GM18520 (cell line): ENCODE measurements at regions not wholly inside any gene's neighbourhood (a gene's known extent, or its start where the extent isn't known, plus 50 kb on each side); places are given as distances from the start of the nearest gene placed in this dataset.

Experiments
- ATAC-seq: cut with Tn5 transposase; IDR thresholded peaks from one replicate; pipeline ENCODE4 v1.9.1; 2021; ENCODE audit not compliant: unreplicated experiment

DNA sequence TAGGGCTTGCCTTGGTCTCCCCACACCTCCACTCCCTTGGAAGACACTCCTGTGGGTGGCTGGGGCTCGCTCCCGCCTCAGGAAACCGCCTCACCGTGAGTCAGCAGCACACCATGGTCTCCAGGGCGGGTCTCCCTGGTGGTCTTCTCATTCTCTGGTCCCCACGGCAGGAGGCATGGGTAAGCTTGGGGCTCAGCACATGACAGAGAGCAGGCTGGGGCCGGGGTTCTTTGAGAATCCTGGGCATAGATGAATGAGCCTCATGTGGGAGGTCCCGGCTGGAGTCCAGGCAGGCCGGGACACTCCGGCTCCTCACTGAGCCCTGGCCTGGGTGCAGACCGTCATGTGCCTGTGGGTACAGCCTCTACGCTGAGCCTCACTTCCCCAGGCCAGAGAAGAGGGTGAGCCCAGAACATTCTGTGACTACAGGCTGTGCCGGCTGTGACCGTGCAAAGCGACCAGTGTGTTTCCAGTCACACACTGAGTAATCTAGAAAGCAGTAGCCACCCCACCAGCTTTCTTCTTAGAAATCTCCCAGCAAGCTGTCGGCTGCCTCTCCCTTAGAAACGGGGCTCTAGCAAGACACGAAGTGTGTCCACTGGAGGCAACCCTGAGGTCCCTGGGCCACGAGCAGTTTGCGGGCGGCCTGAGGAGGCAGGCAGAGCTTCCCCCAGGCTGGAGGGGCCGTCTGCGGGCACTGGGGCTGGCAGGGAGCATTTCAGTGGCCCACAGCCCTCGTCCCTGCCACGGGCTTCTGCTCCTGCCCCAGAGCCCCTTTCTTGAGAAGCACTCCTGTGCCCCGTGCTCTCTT is 93.1 kb downstream of the RHOB start:
- no peak for ATAC-seq

GRCh38 chr2:20540587-20541293 is 93.9 kb downstream of the RHOB start:
- no peak for ATAC-seq

DNA sequence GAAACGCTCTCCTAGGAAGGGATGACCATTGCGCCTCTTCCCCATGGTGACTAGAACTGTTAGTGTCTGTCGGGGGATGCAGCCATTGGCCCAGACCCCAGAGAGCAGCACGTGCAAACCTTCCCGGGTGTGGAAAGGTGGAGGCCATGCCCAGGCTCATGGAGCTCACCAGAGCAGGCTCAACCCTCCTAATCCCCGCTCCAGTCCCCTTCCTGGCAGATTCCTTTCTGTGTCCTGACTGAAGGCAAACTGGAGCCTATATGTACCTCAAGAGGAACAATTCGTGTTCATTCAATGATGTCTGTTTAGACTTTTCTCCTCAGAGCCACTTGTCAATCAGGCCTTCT is 94.4 kb downstream of the RHOB start:
- ATAC-seq = no peak

- no peak for ATAC-seq
Measured at GRCh38 chr2:20541651-20542050, 94.8 kb downstream of the RHOB start.

DNA sequence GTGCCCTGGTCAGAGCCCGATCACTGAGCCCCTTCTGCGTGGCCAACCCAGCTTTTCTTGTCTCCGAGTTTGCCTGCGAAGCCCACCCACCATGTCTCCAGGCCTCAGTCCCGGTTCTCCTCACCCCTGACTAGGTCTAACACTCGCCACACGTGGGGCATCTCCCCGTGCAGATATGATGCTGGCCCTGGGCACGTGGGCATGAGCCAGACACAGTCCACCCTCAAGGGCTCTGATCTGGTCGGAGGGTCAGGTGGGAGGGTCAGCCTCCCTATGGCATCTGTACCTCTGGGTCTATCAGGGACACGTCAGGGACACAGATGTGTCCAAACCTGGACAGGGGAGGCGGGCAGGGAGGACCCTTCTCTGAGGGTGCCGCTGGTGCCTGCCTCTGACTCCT is 95.4 kb downstream of the RHOB start:
- no peak for ATAC-seq

DNA sequence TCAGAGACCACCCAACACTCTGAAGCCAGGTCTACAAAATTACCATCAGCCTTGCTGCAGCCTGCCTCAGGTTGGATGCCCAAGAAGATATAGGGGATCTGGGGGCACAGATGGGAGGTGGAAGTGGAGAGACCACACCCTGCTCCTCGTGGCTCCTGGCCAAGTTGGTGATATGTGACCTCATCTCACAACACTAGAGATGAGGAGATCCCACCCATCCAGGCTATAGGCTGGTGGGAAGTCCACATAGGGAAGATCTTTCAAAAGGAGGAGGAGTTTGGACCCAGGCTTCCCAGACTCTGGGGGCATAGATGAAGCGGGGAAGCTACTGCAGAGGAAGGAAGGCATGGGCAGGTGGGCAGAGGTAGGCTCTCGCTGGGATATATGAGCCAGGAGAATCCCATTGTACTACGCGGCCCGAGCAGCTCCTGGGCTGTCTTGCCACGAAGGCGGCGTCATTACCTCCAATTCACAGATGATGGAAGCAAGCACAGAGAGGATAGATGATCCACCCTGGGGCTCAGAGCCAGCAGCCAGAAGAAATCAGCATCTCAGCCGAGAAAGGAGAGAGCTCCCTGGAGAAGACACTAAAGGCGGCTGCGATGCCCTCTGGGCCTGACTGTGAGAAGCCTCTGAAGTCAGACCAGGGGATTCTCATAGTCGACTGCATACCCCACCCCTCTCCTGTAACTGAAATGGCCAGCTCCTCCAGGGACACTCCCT is 96.0 kb downstream of the RHOB start:
- ATAC-seq = no peak

DNA sequence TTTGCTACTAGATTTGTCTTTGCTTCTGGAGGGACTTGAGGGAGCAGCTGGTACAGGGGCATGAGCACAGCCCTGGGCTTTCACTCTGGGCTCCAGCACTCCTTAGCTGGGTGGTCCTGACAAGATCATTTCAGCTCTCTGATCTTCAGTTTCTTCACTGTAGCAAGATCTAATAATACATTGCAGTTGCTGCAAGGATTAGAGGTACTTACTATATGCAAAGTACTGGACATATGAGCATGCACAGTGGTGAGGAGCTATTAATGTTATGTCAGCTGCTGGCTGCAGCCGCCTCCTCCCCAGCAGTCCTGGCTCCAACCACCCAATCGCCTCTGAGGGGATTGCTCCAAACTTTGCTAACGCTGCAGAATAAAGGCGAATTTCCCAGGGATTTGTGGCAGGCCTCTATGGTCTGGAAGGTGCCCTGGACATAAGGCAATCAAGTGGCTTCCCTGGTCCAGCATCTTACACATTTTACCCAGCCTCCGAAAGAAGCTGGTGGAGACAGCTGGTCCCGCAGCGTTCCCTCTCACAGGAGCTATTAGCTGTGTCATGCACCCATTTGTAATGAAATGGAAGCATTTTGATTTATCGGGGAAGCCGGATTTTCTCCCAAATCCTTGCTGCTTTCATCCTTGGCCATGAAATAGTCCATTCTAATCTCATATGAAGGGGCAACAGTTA is 96.7 kb downstream of the RHOB start:
- no peak for ATAC-seq

- ATAC-seq = no peak
Measured at GRCh38 chr2:20544153-20544747, 97.4 kb downstream of the RHOB start.

- no peak for ATAC-seq
Measured at GRCh38 chr2:20549144-20549543, 101.8 kb downstream of the HS1BP3 start.

- no peak for ATAC-seq
Measured at GRCh38 chr2:20549691-20550348, 101.1 kb downstream of the HS1BP3 start.

DNA sequence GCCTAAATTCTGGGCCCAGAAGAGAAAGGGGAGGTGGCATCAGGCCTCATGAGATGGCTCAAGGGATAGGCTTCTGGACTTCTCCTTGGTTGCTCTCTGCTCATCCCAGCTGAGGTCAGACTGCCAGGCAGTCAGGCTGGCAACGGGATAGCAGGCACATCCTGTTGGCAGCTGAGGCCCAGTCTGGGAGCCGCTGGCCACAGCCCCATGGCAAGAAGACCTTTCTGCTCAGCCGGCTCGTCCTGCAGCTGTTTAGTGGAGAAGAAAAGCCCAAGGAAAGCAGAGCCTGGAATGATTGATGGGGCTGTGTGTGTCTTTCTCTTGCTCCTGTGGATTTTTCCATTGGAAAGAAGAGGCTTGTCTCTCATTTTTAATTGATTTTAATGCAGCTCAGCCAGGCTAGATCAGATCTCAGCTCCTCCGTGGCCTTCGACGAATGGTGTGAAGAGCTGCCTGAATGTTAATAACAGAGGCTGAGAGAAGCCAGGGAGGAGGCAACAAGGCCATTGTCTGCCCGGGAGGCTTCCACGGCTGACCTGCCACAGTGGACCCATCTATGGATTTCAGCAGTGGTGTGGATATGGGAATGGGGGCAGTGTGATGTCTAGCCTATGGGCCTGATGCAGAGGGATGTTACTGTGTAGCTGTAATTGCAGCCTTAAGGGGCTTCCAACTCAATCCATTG is 99.5 kb downstream of the HS1BP3 start:
- no peak for ATAC-seq

DNA sequence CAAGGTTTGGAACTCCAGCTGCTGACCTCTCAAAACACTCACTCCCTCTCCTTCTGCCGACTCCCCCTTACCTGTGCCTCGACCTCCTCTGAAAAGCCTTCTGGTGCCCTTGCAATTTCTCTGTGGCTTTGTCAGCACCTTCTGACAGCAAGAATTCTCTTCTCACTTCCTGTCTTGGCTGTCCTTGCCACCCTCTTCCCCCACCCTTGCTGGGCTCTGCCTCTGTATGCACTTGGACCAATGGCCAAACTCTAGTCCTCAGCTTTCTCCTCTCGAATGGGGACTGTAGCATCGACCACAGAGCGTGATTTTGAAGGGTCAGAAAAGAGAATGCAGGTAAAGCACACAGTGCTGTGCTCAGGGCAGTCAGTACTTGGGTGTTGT is 99.0 kb downstream of the HS1BP3 start:
- ATAC-seq = no peak

- ATAC-seq = no peak
Measured at GRCh38 chr2:20552847-20553246, 98.1 kb downstream of the HS1BP3 start.

- no peak for ATAC-seq
Measured at GRCh38 chr2:20553580-20553979, 97.3 kb downstream of the HS1BP3 start.

GRCh38 chr2:20555954-20556353 is 94.9 kb downstream of the HS1BP3 start:
- ATAC-seq = no peak

DNA sequence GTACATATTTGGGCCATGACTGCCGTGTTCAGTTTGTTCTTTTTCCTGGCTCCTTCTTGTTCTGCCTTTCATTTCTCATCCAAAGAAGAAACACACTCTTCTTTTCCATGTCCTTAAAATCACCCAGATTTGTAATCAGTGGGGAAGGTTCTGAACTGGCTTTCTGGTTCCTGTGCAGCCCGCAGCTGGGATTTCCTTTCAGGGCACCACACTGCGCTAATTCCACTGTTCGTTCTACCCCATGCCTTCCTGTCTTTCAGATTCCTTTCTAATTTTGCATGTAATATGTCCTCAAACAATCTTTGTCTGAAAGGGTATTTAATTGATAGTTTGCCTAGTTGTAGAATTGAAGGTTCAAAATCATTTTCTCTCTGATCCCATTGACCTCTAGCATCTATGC is 94.1 kb downstream of the HS1BP3 start:
- ATAC-seq = no peak

DNA sequence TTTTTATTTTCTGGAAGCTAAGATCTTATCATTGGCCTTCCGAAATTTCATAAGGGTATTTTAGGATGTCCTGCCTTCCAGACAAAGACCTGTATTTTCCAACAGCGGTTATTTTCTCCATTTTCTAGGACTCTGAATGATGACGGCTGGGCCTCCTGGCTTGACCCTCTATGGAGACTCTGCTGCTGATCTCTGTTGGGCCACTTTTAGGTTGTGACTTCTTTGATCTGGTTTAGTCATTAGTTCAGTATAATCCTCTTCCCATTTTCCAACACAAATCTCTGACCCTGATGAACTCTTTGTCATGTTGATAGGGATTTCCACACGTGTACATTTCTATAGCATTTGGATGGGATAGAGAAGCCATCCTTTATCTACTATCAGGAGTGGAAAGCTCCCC is 93.7 kb downstream of the HS1BP3 start:
- ATAC-seq = no peak

DNA sequence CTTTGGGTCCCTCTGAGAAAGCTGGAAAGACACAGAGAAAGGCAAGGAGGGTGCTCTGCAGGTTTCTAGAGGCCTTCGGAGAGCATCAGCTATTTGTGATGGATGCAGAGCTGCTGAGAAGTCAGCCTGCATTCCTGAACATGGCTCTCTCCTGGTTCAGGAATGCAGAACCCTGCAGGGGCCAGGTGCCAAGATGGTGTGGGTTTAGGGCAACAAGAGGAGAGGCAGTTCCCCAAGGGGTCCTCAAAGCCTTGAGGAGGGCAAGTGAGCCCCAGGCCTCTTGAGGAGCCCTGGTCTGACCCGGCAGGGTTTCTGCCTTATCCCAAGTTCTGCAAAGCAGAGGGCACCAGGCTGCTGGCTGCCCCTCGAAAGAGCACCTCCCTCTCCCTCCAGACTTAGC is 93.3 kb downstream of the HS1BP3 start:
- no peak for ATAC-seq

GRCh38 chr2:20558391-20559150 is 92.3 kb downstream of the HS1BP3 start:
- ATAC-seq = no peak
